Stimulated activated CD4-positive, alpha-beta T cell treated with anti-CD3 and anti-CD28 coated beads, Interleukin-15, amount 100 ng/mL, for 24 hours (primary cell): ENCODE measurements at regions not wholly inside any gene's neighbourhood (a gene's known extent, or its start where the extent isn't known, plus 50 kb on each side); places are given as distances from the start of the nearest gene placed in this dataset.

Experiments used
- DNase-seq: peaks from one replicate; pipeline ENCODE4 v3.0.0-alpha.2; 2020

GRCh38 chr20:39588148-39588757, 626.1 kb downstream of the DHX35 start:
- no peak for DNase-seq

- no peak for DNase-seq
These were observed 618.9 kb downstream of the DHX35 start for GRCh38 chr20:39581034-39581433.

- no peak for DNase-seq
These were observed 614.6 kb downstream of the DHX35 start for GRCh38 chr20:39576771-39577170.

GRCh38 chr20:39574061-39574460, 611.9 kb downstream of the DHX35 start:
- DNase-seq = no peak

- DNase-seq = no peak
These were observed 609.0 kb downstream of the DHX35 start for GRCh38 chr20:39571171-39571570.

GRCh38 chr20:39568109-39568508, 606.0 kb downstream of the DHX35 start:
- no peak for DNase-seq

- no peak for DNase-seq
These were observed 601.2 kb downstream of the DHX35 start for GRCh38 chr20:39563349-39563748.

GRCh38 chr20:39554341-39554740, 592.2 kb downstream of the DHX35 start:
- DNase-seq = no peak

- DNase-seq = no peak
These were observed 591.0 kb downstream of the DHX35 start for GRCh38 chr20:39553120-39553519.

GRCh38 chr20:39549733-39550132, 587.6 kb downstream of the DHX35 start:
- DNase-seq = no peak

- no peak for DNase-seq
These were observed 585.6 kb downstream of the DHX35 start for GRCh38 chr20:39547546-39548408.

GRCh38 chr20:39541136-39541803, 579.1 kb downstream of the DHX35 start:
- no peak for DNase-seq

GRCh38 chr20:39538317-39538716, 576.2 kb downstream of the DHX35 start:
- DNase-seq = no peak

- no peak for DNase-seq
These were observed 573.2 kb downstream of the DHX35 start for GRCh38 chr20:39535301-39535700.

GRCh38 chr20:39534846-39535245, 572.7 kb downstream of the DHX35 start:
- no peak for DNase-seq

- DNase-seq = no peak
These were observed 571.7 kb downstream of the DHX35 start for GRCh38 chr20:39533858-39534257.

- no peak for DNase-seq
These were observed 570.1 kb downstream of the DHX35 start for GRCh38 chr20:39532205-39532604.

GRCh38 chr20:39528436-39528835, 566.3 kb downstream of the DHX35 start:
- no peak for DNase-seq

- no peak for DNase-seq
These were observed 562.3 kb downstream of the DHX35 start for GRCh38 chr20:39524371-39524911.

- no peak for DNase-seq
These were observed 561.3 kb downstream of the DHX35 start for GRCh38 chr20:39523405-39523804.

- DNase-seq = no peak
These were observed 556.5 kb downstream of the DHX35 start for GRCh38 chr20:39518654-39519053.

GRCh38 chr20:39516964-39517363, 554.8 kb downstream of the DHX35 start:
- no peak for DNase-seq

- no peak for DNase-seq
These were observed 542.6 kb downstream of the DHX35 start for GRCh38 chr20:39504710-39505094.
